ENCODE measurements at regions not wholly inside any gene's neighbourhood (a gene's known extent, or its start where the extent isn't known, plus 50 kb on each side); places are given as distances from the start of the nearest gene placed in this dataset.

GRCh38 chr1:221331273-221332183, 410.4 kb downstream of the DUSP10 start:
- ATAC-seq, result no peak

GRCh38 chr1:221334062-221334461, 407.8 kb downstream of the DUSP10 start:
- no peak for DNase-seq (ENCODE audit: low spot score)
- peak; percentile 44 for ATAC-seq

More at GRCh38 chr1:221331273-221332183, 410.4 kb downstream of the DUSP10 start:
- no peak for DNase-seq (ENCODE audit: low spot score)

GRCh38 chr1:221335161-221336101, 406.5 kb downstream of the DUSP10 start:
- DNase-seq (ENCODE audit: low spot score), result no peak

GRCh38 chr1:221336126-221336525, 405.8 kb downstream of the DUSP10 start:
- ATAC-seq (peak; percentile 37), DNase-seq (ENCODE audit: low spot score) (no peak)

More at GRCh38 chr1:221335161-221336101, 406.5 kb downstream of the DUSP10 start:
- peak; percentile 73 for ATAC-seq

GRCh38 chr1:221337106-221337505, 404.8 kb downstream of the DUSP10 start:
- no peak for ATAC-seq
- no peak for DNase-seq (ENCODE audit: low spot score)

- DNase-seq (ENCODE audit: low spot score) (no peak), ATAC-seq (no peak)
Measured at GRCh38 chr1:221343136-221343535, 398.8 kb downstream of the DUSP10 start.

GRCh38 chr1:221343607-221344006, 398.3 kb downstream of the DUSP10 start:
- ATAC-seq, result no peak
- DNase-seq (ENCODE audit: low spot score), result no peak

GRCh38 chr1:221344693-221345092, 397.2 kb downstream of the DUSP10 start:
- no peak for ATAC-seq
- no peak for DNase-seq (ENCODE audit: low spot score)

- DNase-seq (ENCODE audit: low spot score) (no peak), ATAC-seq (no peak)
Measured at GRCh38 chr1:221347706-221348105, 394.2 kb downstream of the DUSP10 start.

- ATAC-seq (no peak), DNase-seq (ENCODE audit: low spot score) (no peak)
Measured at GRCh38 chr1:221350091-221350490, 391.8 kb downstream of the DUSP10 start.

- DNase-seq (ENCODE audit: low spot score), result no peak
- ATAC-seq, result no peak
Measured at GRCh38 chr1:221356693-221357092, 385.2 kb downstream of the DUSP10 start.

GRCh38 chr1:221363039-221363438, 378.9 kb downstream of the DUSP10 start:
- no peak for ATAC-seq

GRCh38 chr1:221366495-221367110, 375.3 kb downstream of the DUSP10 start:
- DNase-seq (ENCODE audit: low spot score) (no peak), ATAC-seq (peak; percentile 76)

More at GRCh38 chr1:221363039-221363438, 378.9 kb downstream of the DUSP10 start:
- no peak for DNase-seq (ENCODE audit: low spot score)

- no peak for DNase-seq (ENCODE audit: low spot score)
- no peak for ATAC-seq
Measured at GRCh38 chr1:221371705-221372104, 370.2 kb downstream of the DUSP10 start.

GRCh38 chr1:221373795-221374194, 368.1 kb downstream of the DUSP10 start:
- DNase-seq (ENCODE audit: low spot score) (no peak), ATAC-seq (no peak)

- no peak for DNase-seq (ENCODE audit: low spot score)
- ATAC-seq, result no peak
Measured at GRCh38 chr1:221376286-221376685, 365.6 kb downstream of the DUSP10 start.

- ATAC-seq (no peak), DNase-seq (ENCODE audit: low spot score) (no peak)
Measured at GRCh38 chr1:221381910-221382623, 359.8 kb downstream of the DUSP10 start.

GRCh38 chr1:221392453-221392852, 349.4 kb downstream of the DUSP10 start:
- DNase-seq (ENCODE audit: low spot score) (no peak), ATAC-seq (no peak)

- DNase-seq (ENCODE audit: low spot score) (no peak), ATAC-seq (peak; percentile 51)
Measured at GRCh38 chr1:221394011-221394544, 347.8 kb downstream of the DUSP10 start.

GRCh38 chr1:221396526-221396925, 345.4 kb downstream of the DUSP10 start:
- ATAC-seq (no peak), DNase-seq (ENCODE audit: low spot score) (no peak)

Data from left lobe of liver (tissue), 2 donors.